Stomach (tissue), 4 donors: ENCODE measurements at regions not wholly inside any gene's neighbourhood (a gene's known extent, or its start where the extent isn't known, plus 50 kb on each side); places are given as distances from the start of the nearest gene placed in this dataset.

Experiments
- EP300 ChIP-seq: sonication (generic); formaldehyde crosslinking; IDR thresholded peaks from one replicate; pipeline ENCODE4 v1.6.1; 2017; ENCODE audit warnings: antibody characterized with exemption
- TF ChIP-seq, protein P1 (sequence below), 7 experiments: fragments of 450-650 bp in 4 of 7; fragments of 200-600 bp in 3 of 7; sonication (generic) in 3 of 7; IDR thresholded peaks; one replicate each; pipeline ENCODE4 v1.5.1; 2016 to 2019; ENCODE audit warnings: antibody characterized with exemption in 7 of 7, control low read depth in 2 of 7, mild to moderate bottlenecking in 1 of 7

DNA sequence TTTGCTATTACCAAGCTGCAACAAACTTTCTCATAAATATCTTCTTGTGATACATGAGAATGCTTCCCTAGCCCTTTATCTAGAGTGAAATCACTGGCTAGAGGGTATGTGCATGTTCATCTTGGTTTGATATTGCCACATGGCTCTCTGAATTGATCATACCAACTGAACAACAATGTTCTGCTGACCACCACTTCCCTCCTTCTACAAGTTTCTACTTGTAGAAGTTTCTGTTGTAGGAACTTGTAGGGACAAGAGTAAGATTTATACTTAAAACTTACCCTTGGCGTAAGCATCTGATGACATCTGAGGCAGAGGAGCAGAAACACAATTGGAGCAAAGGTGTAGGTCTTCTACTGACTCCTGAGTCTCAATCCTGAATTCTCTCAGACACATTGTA, 86.3 kb upstream of the FAM13C start:
- TF ChIP-seq EP300 = no peak
- TF ChIP-seq, protein P1, sequence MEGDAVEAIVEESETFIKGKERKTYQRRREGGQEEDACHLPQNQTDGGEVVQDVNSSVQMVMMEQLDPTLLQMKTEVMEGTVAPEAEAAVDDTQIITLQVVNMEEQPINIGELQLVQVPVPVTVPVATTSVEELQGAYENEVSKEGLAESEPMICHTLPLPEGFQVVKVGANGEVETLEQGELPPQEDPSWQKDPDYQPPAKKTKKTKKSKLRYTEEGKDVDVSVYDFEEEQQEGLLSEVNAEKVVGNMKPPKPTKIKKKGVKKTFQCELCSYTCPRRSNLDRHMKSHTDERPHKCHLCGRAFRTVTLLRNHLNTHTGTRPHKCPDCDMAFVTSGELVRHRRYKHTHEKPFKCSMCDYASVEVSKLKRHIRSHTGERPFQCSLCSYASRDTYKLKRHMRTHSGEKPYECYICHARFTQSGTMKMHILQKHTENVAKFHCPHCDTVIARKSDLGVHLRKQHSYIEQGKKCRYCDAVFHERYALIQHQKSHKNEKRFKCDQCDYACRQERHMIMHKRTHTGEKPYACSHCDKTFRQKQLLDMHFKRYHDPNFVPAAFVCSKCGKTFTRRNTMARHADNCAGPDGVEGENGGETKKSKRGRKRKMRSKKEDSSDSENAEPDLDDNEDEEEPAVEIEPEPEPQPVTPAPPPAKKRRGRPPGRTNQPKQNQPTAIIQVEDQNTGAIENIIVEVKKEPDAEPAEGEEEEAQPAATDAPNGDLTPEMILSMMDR (IDR thresholded peaks at IDR 0.05) = no peak
